OCI-LY7 (cell line): ENCODE measurements at regions not wholly inside any gene's neighbourhood (a gene's known extent, or its start where the extent isn't known, plus 50 kb on each side); places are given as distances from the start of the nearest gene placed in this dataset.

Experiments used
- BruUV-seq: library from RNA; stranded (reverse); fragments of 400-500 nt; replicated peaks from 2 replicates; lab custom pipeline; 2021; lab: Mats Ljungman, UMichigan
- CTCF ChIA-PET: fragments of 300-600 bp; sonication (Branson Sonifier 250); formaldehyde crosslinking; loops from one replicate; lab custom pipeline; 2022; ENCODE audit warnings: antibody characterized with exemption; ENCODE audit not compliant: unreplicated experiment; lab: Charles Lee
- POLR2A ChIA-PET: fragments of 300-600 bp; sonication (Branson Sonifier 250); formaldehyde crosslinking; loops from one replicate; lab custom pipeline; 2022; ENCODE audit warnings: antibody characterized with exemption; lab: Charles Lee
- DNase-seq: peaks from one replicate; pipeline ENCODE4 v3.0.0-alpha.2; 2015; ENCODE audit warnings: low spot score
- H2AFZ ChIP-seq: fragments of 200-600 bp; sonication (generic), shearing (Covaris generic); 2 replicates; pipeline ENCODE4 v1.6.1; 2014; ENCODE audit warnings: mild to moderate bottlenecking, antibody characterized with exemption, low read length, moderate library complexity
- H3K27ac ChIP-seq: fragments of 200-600 bp; sonication (generic); 2 replicates; pipeline ENCODE4 v1.5.1; 2014; ENCODE audit warnings: mixed run types, low read depth, mild to moderate bottlenecking, moderate library complexity, low read length, inconsistent platforms; ENCODE audit not compliant: poor library complexity, severe bottlenecking
- H3K36me3 ChIP-seq: fragments of 200-600 bp; sonication (generic); 2 replicates; pipeline ENCODE4 v1.6.1; 2014; ENCODE audit warnings: mild to moderate bottlenecking, antibody characterized with exemption, low read length, moderate library complexity, mixed read lengths; ENCODE audit not compliant: insufficient read depth
- H3K4me1 ChIP-seq: fragments of 200-600 bp; sonication (generic); 2 replicates; pipeline ENCODE4 v1.5.1; 2014; ENCODE audit warnings: mild to moderate bottlenecking, low read length; ENCODE audit not compliant: insufficient read depth, poor library complexity, severe bottlenecking
- H3K4me2 ChIP-seq: fragments of 200-600 bp; sonication (generic); 2 replicates; pipeline ENCODE4 v1.6.1; 2014; ENCODE audit warnings: mild to moderate bottlenecking, low read length
- H3K4me3 ChIP-seq: fragments of 200-600 bp; sonication (generic); 2 replicates; pipeline ENCODE4 v1.5.1; 2014; ENCODE audit warnings: mild to moderate bottlenecking, low read depth, low read length; ENCODE audit not compliant: poor library complexity, severe bottlenecking
- H3K79me2 ChIP-seq: fragments of 200-600 bp; sonication (generic); 2 replicates; pipeline ENCODE4 v1.6.1; 2016; ENCODE audit warnings: low read depth, mild to moderate bottlenecking, low read length, moderate library complexity, mixed read lengths; ENCODE audit not compliant: insufficient read depth
- H3K9me2 ChIP-seq: fragments of 200-600 bp; sonication (generic); 2 replicates; pipeline ENCODE4 v1.6.1; 2016; ENCODE audit warnings: mild to moderate bottlenecking, low read length, mixed read lengths; ENCODE audit not compliant: insufficient read depth
- H3K9me3 ChIP-seq: fragments of 200-600 bp; sonication (generic); 2 replicates; pipeline ENCODE4 v1.6.1; 2014; ENCODE audit warnings: mild to moderate bottlenecking, mixed run types, low read length, mixed read lengths
- H4K20me1 ChIP-seq: fragments of 200-600 bp; sonication (generic); 2 replicates; pipeline ENCODE4 v1.6.1; 2014; ENCODE audit warnings: mild to moderate bottlenecking, antibody characterized with exemption, low read length, moderate library complexity, mixed read lengths; ENCODE audit not compliant: insufficient read depth
- EZH2phosphoT487 ChIP-seq: fragments of 200-600 bp; sonication (generic); IDR thresholded peaks from 2 replicates; pipeline ENCODE4 v1.6.1; 2018; ENCODE audit warnings: low read depth, borderline replicate concordance, mild to moderate bottlenecking, mixed run types, antibody characterized with exemption, low read length, moderate library complexity, mixed read lengths
- intact Hi-C: fragments of 100-400 bp; cut with micrococcal nuclease; formaldehyde crosslinking; loops from one replicate; pipeline ENCODE4 v1.10.0; 2022; ENCODE audit not compliant: unreplicated experiment
- TF ChIP-seq, protein P1 (sequence below): fragments of 200-600 bp; sonication (generic); conservative IDR thresholded peaks from 2 replicates; pipeline ENCODE4 v1.5.1; 2014; ENCODE audit warnings: mild to moderate bottlenecking, antibody characterized with exemption, low read length, moderate library complexity, mixed read lengths

DNA sequence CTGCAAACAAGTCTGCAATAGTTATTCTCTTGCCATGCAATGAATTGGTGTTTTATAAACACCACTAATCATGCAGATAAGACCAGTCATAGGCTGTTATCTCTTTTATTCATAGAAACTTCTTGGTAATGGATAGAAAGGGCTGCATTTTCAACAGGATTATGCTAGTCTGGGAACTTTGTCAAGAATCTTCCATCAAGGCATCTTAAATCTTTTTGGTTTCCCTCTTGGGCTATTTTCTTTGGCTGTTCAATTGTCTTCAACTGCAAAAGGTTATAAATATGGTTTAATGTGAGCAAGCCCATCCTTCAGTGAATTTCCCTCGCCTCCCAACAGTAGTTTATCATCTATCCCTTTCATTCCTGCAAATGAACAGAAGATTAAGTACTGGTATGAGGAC is 59.0 kb upstream of the MINAR1 start:
- intact Hi-C loops, result no loop called here
- no peak overlapping the region for H3K4me3 ChIP-seq

DNA sequence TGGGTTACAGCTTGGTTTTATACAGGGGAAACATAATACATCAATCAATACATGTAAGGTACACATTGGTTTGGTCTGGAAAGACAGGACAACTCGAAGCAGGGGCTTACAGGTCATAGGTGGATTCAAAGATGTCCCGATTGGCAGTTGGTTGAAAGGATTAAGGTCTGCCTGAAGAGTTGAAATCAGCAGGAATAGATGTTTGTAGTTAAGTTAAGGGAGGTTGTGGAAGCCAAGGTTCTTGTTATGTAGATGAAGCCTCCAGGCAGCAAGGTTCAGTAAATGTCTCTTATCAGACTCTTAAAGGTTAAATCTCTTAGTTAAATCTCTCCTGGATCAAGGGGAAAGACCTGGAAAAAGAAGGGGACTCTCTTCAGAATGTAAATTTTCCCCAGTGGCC is 58.4 kb upstream of the MINAR1 start:
- Histone ChIP-seq H4K20me1 (no peaks in the 10 kb centered on the region), H3K27ac (no peak overlapping the region), H3K4me2 (no peak overlapping the region), H3K36me3 (no peaks in the 10 kb centered on the region), H3K9me2 (no peaks in the 10 kb centered on the region), H3K4me1 (peaks cover 5% of the 10 kb centered on the region), H2AFZ (no peak overlapping the region), H3K79me2 (no peaks in the 10 kb centered on the region), H3K4me3 (no peak overlapping the region), H3K9me3 (no peaks in the 10 kb centered on the region)
- ChIA-PET POLR2A (no interaction called here), CTCF (no interaction called here)
- TF ChIP-seq, protein P1, sequence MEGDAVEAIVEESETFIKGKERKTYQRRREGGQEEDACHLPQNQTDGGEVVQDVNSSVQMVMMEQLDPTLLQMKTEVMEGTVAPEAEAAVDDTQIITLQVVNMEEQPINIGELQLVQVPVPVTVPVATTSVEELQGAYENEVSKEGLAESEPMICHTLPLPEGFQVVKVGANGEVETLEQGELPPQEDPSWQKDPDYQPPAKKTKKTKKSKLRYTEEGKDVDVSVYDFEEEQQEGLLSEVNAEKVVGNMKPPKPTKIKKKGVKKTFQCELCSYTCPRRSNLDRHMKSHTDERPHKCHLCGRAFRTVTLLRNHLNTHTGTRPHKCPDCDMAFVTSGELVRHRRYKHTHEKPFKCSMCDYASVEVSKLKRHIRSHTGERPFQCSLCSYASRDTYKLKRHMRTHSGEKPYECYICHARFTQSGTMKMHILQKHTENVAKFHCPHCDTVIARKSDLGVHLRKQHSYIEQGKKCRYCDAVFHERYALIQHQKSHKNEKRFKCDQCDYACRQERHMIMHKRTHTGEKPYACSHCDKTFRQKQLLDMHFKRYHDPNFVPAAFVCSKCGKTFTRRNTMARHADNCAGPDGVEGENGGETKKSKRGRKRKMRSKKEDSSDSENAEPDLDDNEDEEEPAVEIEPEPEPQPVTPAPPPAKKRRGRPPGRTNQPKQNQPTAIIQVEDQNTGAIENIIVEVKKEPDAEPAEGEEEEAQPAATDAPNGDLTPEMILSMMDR, result no peak
- no peak for TF ChIP-seq EZH2phosphoT487
- intact Hi-C loops, result no loop called here
- BruUV-seq, result no TSS peak
- DNase-seq, result no peak

More for the DNA sequence above, 59.0 kb upstream of the MINAR1 start:
- Histone ChIP-seq H3K27ac (no peak overlapping the region), H3K36me3 (no peaks in the 10 kb centered on the region), H4K20me1 (no peaks in the 10 kb centered on the region), H3K9me3 (no peaks in the 10 kb centered on the region), H3K4me2 (no peak overlapping the region), H2AFZ (no peak overlapping the region), H3K4me1 (peaks cover 5% of the 10 kb centered on the region), H3K9me2 (no peaks in the 10 kb centered on the region), H3K79me2 (no peaks in the 10 kb centered on the region)
- no peak for DNase-seq
- ChIA-PET CTCF (no interaction called here), POLR2A (no interaction called here)
- TF ChIP-seq, protein P1, result no peak
- TF ChIP-seq EZH2phosphoT487, result no peak
- no TSS peak for BruUV-seq

DNA sequence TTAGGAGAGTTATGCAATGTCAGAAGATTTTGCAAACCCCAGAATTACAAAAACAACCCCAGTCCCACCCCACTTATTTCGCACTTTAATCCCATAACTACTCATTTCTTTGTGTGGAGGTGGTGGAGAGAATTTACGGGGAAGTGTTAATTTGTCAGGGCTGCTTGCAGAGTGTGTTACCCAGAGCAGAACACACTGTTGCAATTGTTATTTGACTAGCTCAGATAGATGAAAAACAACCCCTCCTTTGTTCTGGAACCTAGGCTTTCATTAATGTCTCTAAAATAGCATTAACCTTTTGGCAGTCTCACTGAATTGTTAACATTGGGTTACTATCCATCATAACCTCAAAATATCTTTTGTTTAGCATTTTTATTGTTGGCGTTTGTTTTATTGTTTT is 55.8 kb upstream of the MINAR1 start:
- ChIA-PET CTCF (no interaction called here), POLR2A (no interaction called here)
- no peak for DNase-seq
- Histone ChIP-seq H2AFZ (no peak overlapping the region), H4K20me1 (no peaks in the 10 kb centered on the region), H3K4me1 (peaks cover 2% of the 10 kb centered on the region), H3K9me3 (no peaks in the 10 kb centered on the region), H3K36me3 (no peaks in the 10 kb centered on the region), H3K4me3 (no peak overlapping the region), H3K9me2 (no peaks in the 10 kb centered on the region), H3K27ac (no peak overlapping the region), H3K4me2 (no peak overlapping the region), H3K79me2 (no peaks in the 10 kb centered on the region)
- no peak for TF ChIP-seq EZH2phosphoT487
- TF ChIP-seq, protein P1, result no peak
- intact Hi-C loops, result no loop called here
- BruUV-seq, result no TSS peak
